Kidney (tissue), 13 donors: ENCODE measurements at regions not wholly inside any gene's neighbourhood (a gene's known extent, or its start where the extent isn't known, plus 50 kb on each side); places are given as distances from the start of the nearest gene placed in this dataset.

ENCODE experiments used
- DNase-seq, 5 donors: peaks; one replicate each; pipeline ENCODE4 v3.0.0-alpha.2; 2013 to 2020
- FAIRE-seq: peaks from 2 replicates; lab custom pipeline; 2012; peaks lifted over from hg19 to GRCh38; lab: Jason Lieb, UNC
- H3K27ac ChIP-seq, 2 donors: one replicate each; pipeline ENCODE4 v1.7.0; 2013; ENCODE audit warnings: low read depth in 2 of 2, low read length in 2 of 2, inconsistent platforms in 1 of 2
- H3K27me3 ChIP-seq: one replicate; pipeline ENCODE4 v1.7.1; 2013; ENCODE audit warnings: low read length, inconsistent platforms; ENCODE audit not compliant: control insufficient read depth, insufficient read depth
- H3K36me3 ChIP-seq, 3 donors: one replicate each; pipeline versions ENCODE4 v1.7.0 to v1.7.1; 2013; ENCODE audit warnings: low read length in 3 of 3, control low read depth in 1 of 3, inconsistent platforms in 1 of 3; ENCODE audit not compliant: insufficient read depth in 3 of 3, control insufficient read depth in 2 of 3
- H3K4me1 ChIP-seq, 3 donors: one replicate each; pipeline versions ENCODE4 v1.7.0 to v1.7.1; 2013; ENCODE audit warnings: low read length in 3 of 3, inconsistent platforms in 1 of 3, low read depth in 1 of 3; ENCODE audit not compliant: control insufficient read depth in 2 of 3, insufficient read depth in 2 of 3
- H3K4me3 ChIP-seq, 3 donors: one replicate each; pipeline versions ENCODE4 v1.7.0 to v1.8.1; 2013; ENCODE audit warnings: low read length in 3 of 3, control low read depth in 1 of 3, inconsistent platforms in 1 of 3
- H3K9ac ChIP-seq, 3 donors: one replicate each; pipeline versions ENCODE4 v1.7.0 to v1.7.1; 2013; ENCODE audit warnings: low read length in 3 of 3, control low read depth in 1 of 3, inconsistent platforms in 1 of 3
- H3K9me3 ChIP-seq, 3 donors: one replicate each; pipeline versions ENCODE4 v1.7.0 to v1.7.1; 2013; ENCODE audit warnings: low read length in 3 of 3, control low read depth in 1 of 3, inconsistent platforms in 1 of 3; ENCODE audit not compliant: control insufficient read depth in 2 of 3, insufficient read depth in 1 of 3
- CTCF ChIP-seq: IDR thresholded peaks from 3 replicates; pipeline ENCODE4 v1.5.1; 2012; ENCODE audit warnings: mild to moderate bottlenecking, moderate library complexity, borderline replicate concordance; ENCODE audit not compliant: insufficient read depth; ENCODE audit errors: extremely low read depth
- intact Hi-C: fragments of 100-400 bp; cut with DNase I; formaldehyde crosslinking; loops from one replicate; pipeline ENCODE4 v1.11.1; 2022
- donor health status: control.
- donor health status: control.
- donor health status: control.
- donor health status: control.
- donor health status: control.
- donor health status: DM: yes; HTN: yes; CAD: no.
- donor health status: Normal renal cell carcinoma (clear cell type).

GRCh38 chr6:140830666-140831065 lies 1302.1 kb upstream of the GJE1 start:
- H3K9me3 ChIP-seq = no peaks in the 10 kb centered on the region
- DNase-seq (peak in 1 of 5 donors; percentile 12), FAIRE-seq (no peak)
- no peaks in the 10 kb centered on the region for H3K27me3 ChIP-seq
- H3K9ac ChIP-seq = no peak overlapping the region
- no peaks in the 10 kb centered on the region for H3K36me3 ChIP-seq
- H3K4me1 ChIP-seq = no peaks in the 10 kb centered on the region
- intact Hi-C loops = no loop called here
- H3K27ac ChIP-seq = no peak overlapping the region
- no peak for TF ChIP-seq CTCF
- H3K4me3 ChIP-seq = no peak overlapping the region

GRCh38 chr6:140828856-140829255 lies 1303.9 kb upstream of the GJE1 start:
- H3K9me3 ChIP-seq = no peaks in the 10 kb centered on the region
- TF ChIP-seq CTCF = no peak
- H3K36me3 ChIP-seq = no peaks in the 10 kb centered on the region
- H3K27me3 ChIP-seq = no peaks in the 10 kb centered on the region
- H3K9ac ChIP-seq = no peak overlapping the region
- H3K4me3 ChIP-seq = peak overlapping the region in 2 of 3 donors; percentile 7 to 19
- DNase-seq = no peak
- H3K4me1 ChIP-seq = no peaks in the 10 kb centered on the region
- FAIRE-seq = no peak
- intact Hi-C loops = no loop called here
- no peak overlapping the region for H3K27ac ChIP-seq

- no peaks in the 10 kb centered on the region for H3K9me3 ChIP-seq
- FAIRE-seq (peak; percentile 45), DNase-seq (no peak)
- intact Hi-C loops = no loop called here
- H3K9ac ChIP-seq = no peak overlapping the region
- no peaks in the 10 kb centered on the region for H3K4me1 ChIP-seq
- no peaks in the 10 kb centered on the region for H3K27me3 ChIP-seq
- H3K4me3 ChIP-seq = no peak overlapping the region
- H3K36me3 ChIP-seq = no peaks in the 10 kb centered on the region
- no peak overlapping the region for H3K27ac ChIP-seq
- TF ChIP-seq CTCF = no peak
Observed at GRCh38 chr6:140827593-140827992, 1305.1 kb upstream of the GJE1 start.

GRCh38 chr6:140825731-140826130 lies 1307.0 kb upstream of the GJE1 start:
- intact Hi-C loops = no loop called here
- Histone ChIP-seq H3K4me1 (no peaks in the 10 kb centered on the region), H3K9ac (no peak overlapping the region), H3K9me3 (no peaks in the 10 kb centered on the region), H3K27me3 (no peaks in the 10 kb centered on the region), H3K27ac (no peak overlapping the region), H3K36me3 (no peaks in the 10 kb centered on the region), H3K4me3 (no peak overlapping the region)
- no peak for TF ChIP-seq CTCF
- FAIRE-seq (no peak), DNase-seq (no peak)
